Caco-2 (cell line): ENCODE measurements at regions not wholly inside any gene's neighbourhood (a gene's known extent, or its start where the extent isn't known, plus 50 kb on each side); places are given as distances from the start of the nearest gene placed in this dataset.

ENCODE experiments used
- BruUV-seq: library from RNA; stranded (reverse); fragments of 400-500 nt; replicated peaks from 2 replicates; lab custom pipeline; 2021; lab: Mats Ljungman, UMichigan
- CTCF ChIA-PET: fragments of 300-600 bp; sonication (Branson Sonifier 250); formaldehyde crosslinking; loops from one replicate; lab custom pipeline; 2022; ENCODE audit warnings: antibody characterized with exemption; lab: Charles Lee
- POLR2A ChIA-PET: fragments of 300-600 bp; sonication (Branson Sonifier 250); formaldehyde crosslinking; loops from one replicate; lab custom pipeline; 2022; ENCODE audit warnings: antibody characterized with exemption; lab: Charles Lee
- DNase-seq, 2 experiments: peaks; one replicate each; pipeline versions ENCODE4 v3.0.0 to v3.0.0-alpha.2; 2020 to 2022
- H3K27me3 ChIP-seq: replicated peaks from 2 replicates; pipeline ENCODE4 v1.6.0; 2011; ENCODE audit warnings: low read length; ENCODE audit not compliant: control insufficient read depth, insufficient read depth
- H3K36me3 ChIP-seq: 2 replicates; pipeline ENCODE4 v1.5.1; 2011; ENCODE audit warnings: low read length; ENCODE audit not compliant: control insufficient read depth, insufficient read depth
- H3K4me1 ChIP-seq: fragments of 250-450 bp; sonication (Bioruptor Pico); 2 replicates; pipeline ENCODE4 v1.5.1; 2020; ENCODE audit warnings: mild to moderate bottlenecking
- H3K4me3 ChIP-seq: 2 replicates; pipeline ENCODE4 v1.5.1; 2011; ENCODE audit warnings: low read depth, mild to moderate bottlenecking, control low read depth, low read length
- H3K9me3 ChIP-seq: fragments of 250-450 bp; sonication (Bioruptor Pico); 2 replicates; pipeline ENCODE4 v1.5.1; 2020; ENCODE audit warnings: mild to moderate bottlenecking, moderate library complexity
- H3K27ac Mint-ChIP-seq: one replicate; pipeline ENCODE4 v1.8.0; 2022; ENCODE audit warnings: mixed read lengths; ENCODE audit not compliant: unreplicated experiment
- H3K27me3 Mint-ChIP-seq: one replicate; pipeline ENCODE4 v1.8.0; 2022; ENCODE audit warnings: mixed read lengths; ENCODE audit not compliant: insufficient read depth, unreplicated experiment
- H3K36me3 Mint-ChIP-seq: one replicate; pipeline ENCODE4 v1.8.0; 2022; ENCODE audit warnings: mild to moderate bottlenecking, mixed read lengths; ENCODE audit not compliant: insufficient read depth, unreplicated experiment
- H3K4me1 Mint-ChIP-seq: one replicate; pipeline ENCODE4 v1.8.0; 2022; ENCODE audit warnings: low read depth, mixed read lengths; ENCODE audit not compliant: unreplicated experiment
- H3K4me3 Mint-ChIP-seq: one replicate; pipeline ENCODE4 v1.8.0; 2022; ENCODE audit warnings: mild to moderate bottlenecking, moderate library complexity, mixed read lengths; ENCODE audit not compliant: unreplicated experiment
- H3K9me3 Mint-ChIP-seq: one replicate; pipeline ENCODE4 v1.8.0; 2022; ENCODE audit warnings: mixed read lengths; ENCODE audit not compliant: unreplicated experiment
- intact Hi-C: fragments of 100-400 bp; cut with micrococcal nuclease; formaldehyde crosslinking; loops from one replicate; pipeline ENCODE4 v1.10.0; 2022; ENCODE audit not compliant: unreplicated experiment
- TF ChIP-seq, protein P1 (sequence below), 2 experiments: fragments of 200-600 bp in 1 of 2; IDR thresholded peaks; 1 replicate in 1 of 2; 2 replicates in 1 of 2; pipeline versions ENCODE4 v1.5.1 to v1.8.0; 2011 to 2022; ENCODE audit warnings: antibody characterized with exemption in 1 of 2, control low read depth in 1 of 2, inconsistent platforms in 1 of 2, low read depth in 1 of 2, low read length in 1 of 2, mild to moderate bottlenecking in 1 of 2, moderate library complexity in 1 of 2; ENCODE audit not compliant: insufficient read depth in 1 of 2, severe bottlenecking in 1 of 2, unreplicated experiment in 1 of 2

DNA sequence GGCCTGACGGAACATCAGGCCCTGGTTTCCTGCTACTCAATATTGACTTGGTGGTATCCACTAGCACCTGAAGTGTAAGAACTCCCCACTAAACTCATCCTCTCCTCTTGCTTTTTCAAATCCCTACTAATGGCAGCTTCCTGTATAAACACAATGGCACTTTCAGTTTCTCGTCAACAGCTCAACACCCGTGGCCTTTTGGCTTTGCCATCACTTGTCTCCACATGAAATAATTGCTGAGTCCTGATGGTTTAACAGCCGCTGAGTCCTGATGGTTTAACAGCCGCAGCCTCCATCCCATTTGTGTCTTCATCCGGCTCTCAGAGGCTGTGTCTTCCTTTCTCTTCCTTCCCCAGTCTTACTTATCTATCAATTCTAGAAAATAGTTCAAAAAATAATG lies 261.4 kb upstream of the PITRM1 start:
- BruUV-seq, result no TSS peak
- ChIA-PET CTCF (no interaction called here), POLR2A (no interaction called here)
- no peaks in the 10 kb centered on the region; the same call in 1 of the 2 replicates for H3K27me3 ChIP-seq
- no peaks in the 10 kb centered on the region for H3K4me1 Mint-ChIP-seq
- H3K36me3 ChIP-seq, result no peaks in the 10 kb centered on the region
- no peaks in the 10 kb centered on the region; the same call in 1 of the 2 replicates for H3K9me3 ChIP-seq
- H3K36me3 Mint-ChIP-seq, result no peaks in the 10 kb centered on the region
- no peak overlapping the region for H3K4me3 ChIP-seq
- intact Hi-C loops, result no loop called here
- peaks cover 2% of the 10 kb centered on the region for H3K27me3 Mint-ChIP-seq
- TF ChIP-seq, protein P1, sequence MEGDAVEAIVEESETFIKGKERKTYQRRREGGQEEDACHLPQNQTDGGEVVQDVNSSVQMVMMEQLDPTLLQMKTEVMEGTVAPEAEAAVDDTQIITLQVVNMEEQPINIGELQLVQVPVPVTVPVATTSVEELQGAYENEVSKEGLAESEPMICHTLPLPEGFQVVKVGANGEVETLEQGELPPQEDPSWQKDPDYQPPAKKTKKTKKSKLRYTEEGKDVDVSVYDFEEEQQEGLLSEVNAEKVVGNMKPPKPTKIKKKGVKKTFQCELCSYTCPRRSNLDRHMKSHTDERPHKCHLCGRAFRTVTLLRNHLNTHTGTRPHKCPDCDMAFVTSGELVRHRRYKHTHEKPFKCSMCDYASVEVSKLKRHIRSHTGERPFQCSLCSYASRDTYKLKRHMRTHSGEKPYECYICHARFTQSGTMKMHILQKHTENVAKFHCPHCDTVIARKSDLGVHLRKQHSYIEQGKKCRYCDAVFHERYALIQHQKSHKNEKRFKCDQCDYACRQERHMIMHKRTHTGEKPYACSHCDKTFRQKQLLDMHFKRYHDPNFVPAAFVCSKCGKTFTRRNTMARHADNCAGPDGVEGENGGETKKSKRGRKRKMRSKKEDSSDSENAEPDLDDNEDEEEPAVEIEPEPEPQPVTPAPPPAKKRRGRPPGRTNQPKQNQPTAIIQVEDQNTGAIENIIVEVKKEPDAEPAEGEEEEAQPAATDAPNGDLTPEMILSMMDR (IDR thresholded peaks at IDR 0.05; ENCODE audit: insufficient read depth in 1 of 2, low read depth in 1 of 2, low read length in 1 of 2, severe bottlenecking in 1 of 2, unreplicated experiment in 1 of 2), result no peak
- no peak overlapping the region for H3K4me3 Mint-ChIP-seq
- H3K27ac Mint-ChIP-seq, result no peak overlapping the region
- no peak for DNase-seq
- no peaks in the 10 kb centered on the region for H3K4me1 ChIP-seq
- H3K9me3 Mint-ChIP-seq, result peaks cover 16% of the 10 kb centered on the region

DNA sequence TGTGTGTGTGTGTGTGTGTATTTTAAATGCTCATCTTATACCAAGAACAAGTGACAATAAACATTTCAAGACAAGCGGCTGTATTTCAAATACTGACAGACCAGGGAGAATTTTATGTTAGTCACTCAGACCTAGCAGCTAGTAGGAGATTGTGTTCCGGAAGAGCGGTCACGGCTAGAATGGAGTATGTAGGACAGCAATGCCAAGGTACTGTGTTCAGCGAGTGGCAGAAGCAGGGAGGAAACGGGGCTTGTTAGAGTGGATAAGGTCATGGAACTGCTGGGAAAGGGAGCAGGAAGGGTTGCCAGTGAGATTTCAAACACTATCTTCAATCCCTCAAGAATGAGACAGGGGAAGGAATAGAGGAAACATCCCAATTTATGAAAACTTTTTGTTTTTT lies 260.5 kb upstream of the PITRM1 start:
- Histone ChIP-seq H3K36me3 (no peaks in the 10 kb centered on the region), H3K9me3 (no peaks in the 10 kb centered on the region; the same call in 1 of the 2 replicates), H3K4me1 (no peaks in the 10 kb centered on the region), H3K27me3 (no peaks in the 10 kb centered on the region; the same call in 1 of the 2 replicates), H3K4me3 (no peak overlapping the region)
- ChIA-PET CTCF (no interaction called here), POLR2A (no interaction called here)
- TF ChIP-seq, protein P1 (IDR thresholded peaks at IDR 0.05; ENCODE audit: insufficient read depth in 1 of 2, low read depth in 1 of 2, low read length in 1 of 2, severe bottlenecking in 1 of 2, unreplicated experiment in 1 of 2), result no peak
- Mint-ChIP-seq H3K4me1 (no peaks in the 10 kb centered on the region), H3K36me3 (no peaks in the 10 kb centered on the region), H3K9me3 (peaks cover 16% of the 10 kb centered on the region), H3K4me3 (no peak overlapping the region), H3K27ac (no peak overlapping the region), H3K27me3 (peaks cover 2% of the 10 kb centered on the region)
- intact Hi-C loops, result no loop called here
- BruUV-seq, result no TSS peak
- DNase-seq, result no peak

DNA sequence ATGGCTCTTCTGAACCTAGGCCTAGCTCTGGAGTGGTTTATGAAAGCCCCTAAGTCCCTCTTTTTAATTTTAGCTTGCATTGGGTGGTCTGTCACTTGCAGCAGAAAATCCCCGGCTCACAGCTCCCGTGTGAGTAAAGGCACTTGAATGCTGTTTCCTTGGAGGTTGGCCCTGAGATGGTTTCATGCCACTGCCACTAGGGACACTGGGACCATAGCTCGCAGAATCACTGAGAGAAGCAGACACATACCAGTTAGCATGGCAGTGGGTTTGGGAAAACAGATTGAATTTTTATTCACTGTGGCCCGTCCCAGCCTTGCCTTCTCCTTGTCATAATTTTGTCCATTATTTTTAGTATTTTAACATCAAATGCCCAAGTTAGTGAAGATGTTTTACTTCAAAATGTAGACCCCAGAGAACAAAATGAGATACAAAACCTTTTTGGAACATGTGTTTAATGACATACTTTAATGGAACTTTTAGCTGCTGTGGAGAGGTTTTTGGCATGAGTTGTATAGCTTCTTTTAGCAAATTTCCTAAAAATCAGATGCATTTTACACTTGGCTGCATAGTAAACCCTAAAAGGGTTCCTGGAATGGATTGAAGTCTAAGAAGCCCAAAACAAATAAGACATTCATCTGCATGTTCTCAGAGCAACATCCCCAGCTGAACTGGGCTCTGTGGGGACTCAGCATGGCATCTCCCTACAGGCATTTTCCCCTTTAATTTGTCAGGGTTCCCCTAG lies 259.7 kb upstream of the PITRM1 start:
- no TSS peak for BruUV-seq
- intact Hi-C loops, result no loop called here
- POLR2A ChIA-PET, result interaction anchor here (0.6 kb wide), 1 partner anchor 345 kb away, joined by 3 read pairs; no protein-coding TSS in a partner anchor
- TF ChIP-seq, protein P1 (IDR thresholded peaks at IDR 0.05; ENCODE audit: insufficient read depth in 1 of 2, low read depth in 1 of 2, low read length in 1 of 2, severe bottlenecking in 1 of 2, unreplicated experiment in 1 of 2), result no peak
- no peaks in the 10 kb centered on the region; the same call in 1 of the 2 replicates for H3K9me3 ChIP-seq
- CTCF ChIA-PET, result interaction anchor here (0.7 kb wide), 1 partner anchor 102 kb away, joined by 5 read pairs; no protein-coding TSS in a partner anchor
- H3K4me3 ChIP-seq, result no peak overlapping the region
- no peak overlapping the region for H3K4me3 Mint-ChIP-seq
- peaks cover 2% of the 10 kb centered on the region for H3K27me3 Mint-ChIP-seq
- no peak for DNase-seq
- no peaks in the 10 kb centered on the region for H3K36me3 ChIP-seq
- H3K36me3 Mint-ChIP-seq, result no peaks in the 10 kb centered on the region
- H3K27ac Mint-ChIP-seq, result no peak overlapping the region
- no peaks in the 10 kb centered on the region for H3K4me1 Mint-ChIP-seq
- H3K27me3 ChIP-seq, result no peaks in the 10 kb centered on the region
- H3K9me3 Mint-ChIP-seq, result peaks cover 16% of the 10 kb centered on the region
- no peaks in the 10 kb centered on the region for H3K4me1 ChIP-seq
